ENCODE measurements at regions not wholly inside any gene's neighbourhood (a gene's known extent, or its start where the extent isn't known, plus 50 kb on each side); places are given as distances from the start of the nearest gene placed in this dataset.

DNA sequence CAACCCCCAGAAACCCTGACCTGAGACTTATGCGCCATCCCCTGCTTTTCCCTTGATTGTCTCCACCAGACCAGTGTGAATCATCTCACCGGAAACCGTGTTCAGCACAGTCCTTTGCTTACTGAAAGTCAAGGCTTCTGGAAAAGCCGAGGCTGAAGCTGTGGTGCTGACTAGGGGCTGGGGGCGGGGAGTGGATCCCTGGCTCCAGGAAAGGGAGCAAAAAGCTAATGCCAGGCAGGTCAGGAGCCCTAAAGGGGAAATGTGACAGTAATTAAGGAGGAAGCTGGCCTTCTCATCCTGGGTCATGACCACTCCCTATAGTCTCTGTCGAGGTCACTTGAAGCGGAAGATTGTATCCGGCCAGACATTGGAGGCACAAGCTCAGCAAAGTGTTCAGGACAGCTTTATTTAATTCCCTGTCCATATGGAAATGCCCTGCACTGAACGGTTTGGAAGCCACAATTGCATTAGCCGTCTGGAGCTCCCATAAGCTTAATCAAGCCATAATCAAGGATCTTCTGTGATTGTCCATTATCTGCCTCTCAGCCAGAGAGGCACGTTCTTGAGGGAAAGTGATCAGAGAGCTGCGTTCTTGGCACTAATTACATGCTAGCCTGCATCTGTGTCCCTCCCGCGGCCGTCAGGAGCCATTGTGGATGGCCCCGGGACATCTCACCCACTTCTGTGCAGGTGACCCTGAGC, 403.6 kb downstream of the RRAGC start:
- DNase-seq (ENCODE audit: low read depth, low spot score) (no peak), ATAC-seq (no peak)
- POLR2A ChIA-PET: no interaction called here
- Histone ChIP-seq H3K9me3 (ENCODE audit: control insufficient read depth in 1 of 2, insufficient read depth in 1 of 2, low read depth in 1 of 2, low read length in 2 of 2) (no peaks in the 10 kb centered on the region), H4K20me1 (ENCODE audit: insufficient read depth) (no peaks in the 10 kb centered on the region), H3K36me3 (ENCODE audit: control insufficient read depth in 1 of 2, insufficient read depth in 2 of 2, low read length in 2 of 2) (no peaks in the 10 kb centered on the region), H2AFZ (ENCODE audit: low read depth, low read length, poor library complexity, severe bottlenecking) (no peak overlapping the region), H3K4me1 (ENCODE audit: control insufficient read depth in 1 of 2, insufficient read depth in 2 of 2, low read length in 2 of 2) (peaks cover 3 to 6% of the 10 kb centered on the region in 2 experiments; a peak in 3 of 4 replicates), H3K9ac (ENCODE audit: low read length) (no peak overlapping the region), H3K4me3 (replicated peaks in 1 of 2; ENCODE audit: low read depth in 1 of 2, low read length in 2 of 2) (no peak overlapping the region), H3K27ac (ENCODE audit: low read depth, low read length) (no peak overlapping the region), H3K27me3 (ENCODE audit: insufficient read depth, low read length) (peaks cover 43% of the 10 kb centered on the region; the same call in 1 of the 2 replicates), H3K9me2 (ENCODE audit: insufficient read depth) (no peaks in the 10 kb centered on the region), H3K79me2 (ENCODE audit: insufficient read depth, low read length) (no peaks in the 10 kb centered on the region), H3K4me2 (ENCODE audit: low read length) (no peak overlapping the region)
- no TSS peak for BruUV-seq (replicated peaks)
- CTCF ChIA-PET: no interaction called here
- TF ChIP-seq MAX (IDR thresholded peaks at IDR 0.05) (no peak), EGR1 (IDR thresholded peaks at IDR 0.05; ENCODE audit: low read depth) (no peak), ZFX (IDR thresholded peaks at IDR 0.05) (no peak), RAD21 (IDR thresholded peaks at IDR 0.05; ENCODE audit: low read depth) (no peak), YY1 (IDR thresholded peaks at IDR 0.05; ENCODE audit: extremely low read depth, insufficient replicate concordance, low read depth, low read length) (no peak), SRF (IDR thresholded peaks at IDR 0.05; ENCODE audit: low read depth) (no peak), POLR2AphosphoS5 (IDR thresholded peaks at IDR 0.05; ENCODE audit: low read depth, low read length) (no peak), ZNF274 (IDR thresholded peaks at IDR 0.05; ENCODE audit: low read depth, low read length) (no peak)
- TF ChIP-seq, protein P1, sequence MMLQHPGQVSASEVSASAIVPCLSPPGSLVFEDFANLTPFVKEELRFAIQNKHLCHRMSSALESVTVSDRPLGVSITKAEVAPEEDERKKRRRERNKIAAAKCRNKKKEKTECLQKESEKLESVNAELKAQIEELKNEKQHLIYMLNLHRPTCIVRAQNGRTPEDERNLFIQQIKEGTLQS (IDR thresholded peaks at IDR 0.05): no peak
- RAD21 ChIA-PET (ENCODE audit: low non-redundant PET in 1 of 2, low total read pairs in 2 of 2, uncharacterized antibody in 2 of 2, unreplicated experiment in 2 of 2): no interaction called here
- intact Hi-C loops (cut with micrococcal nuclease): no loop called here
